NCI-H2196 (cell line): ENCODE measurements at regions not wholly inside any gene's neighbourhood (a gene's known extent, or its start where the extent isn't known, plus 50 kb on each side); places are given as distances from the start of the nearest gene placed in this dataset.
"Not testable (repeated sequence)": the region's sequence is repeated elsewhere in the genome, so short reads cannot be mapped to it uniquely, and the experiment has no call there.

Source experiments
- DNase-seq: peaks from one replicate; lab custom pipeline; 2025; ENCODE audit not compliant: unreplicated experiment; lab: John Stamatoyannopoulos, UW

- no peak for DNase-seq
These were observed 266.6 kb downstream of the MEX3B start for GRCh38 chr15:81779181-81779580.

- no peak for DNase-seq
These were observed 268.3 kb downstream of the MEX3B start for GRCh38 chr15:81777546-81777945.

GRCh38 chr15:81776976-81777375 lies 268.8 kb downstream of the MEX3B start:
- DNase-seq, result no peak

GRCh38 chr15:81775779-81776178 lies 270.0 kb downstream of the MEX3B start:
- not testable (repeated sequence) for DNase-seq

GRCh38 chr15:81774309-81774708 lies 271.5 kb downstream of the MEX3B start:
- no peak for DNase-seq

GRCh38 chr15:81768773-81769172 lies 277.0 kb downstream of the MEX3B start:
- DNase-seq, result no peak

- no peak for DNase-seq
These were observed 278.9 kb downstream of the MEX3B start for GRCh38 chr15:81766829-81767475.

GRCh38 chr15:81765816-81766215 lies 280.0 kb downstream of the MEX3B start:
- DNase-seq, result no peak

- DNase-seq, result no peak
These were observed 282.5 kb downstream of the MEX3B start for GRCh38 chr15:81763304-81763703.

GRCh38 chr15:81760686-81761085 lies 285.1 kb downstream of the MEX3B start:
- no peak for DNase-seq

- no peak for DNase-seq
These were observed 287.0 kb downstream of the MEX3B start for GRCh38 chr15:81758818-81759284.

- DNase-seq, result no peak
These were observed 290.2 kb downstream of the MEX3B start for GRCh38 chr15:81755626-81756025.

- DNase-seq, result no peak
These were observed 291.7 kb downstream of the MEX3B start for GRCh38 chr15:81754078-81754477.

GRCh38 chr15:81752974-81753373 lies 292.8 kb downstream of the MEX3B start:
- no peak for DNase-seq

- peak; percentile 58 for DNase-seq
These were observed 293.3 kb downstream of the MEX3B start for GRCh38 chr15:81752546-81752942.

- DNase-seq, result no peak
These were observed 293.8 kb downstream of the MEX3B start for GRCh38 chr15:81751816-81752545.

GRCh38 chr15:81751256-81751655 lies 294.6 kb downstream of the MEX3B start:
- no peak for DNase-seq

- DNase-seq, result no peak
These were observed 296.0 kb downstream of the MEX3B start for GRCh38 chr15:81749716-81750375.

GRCh38 chr15:81747482-81747881 lies 298.3 kb downstream of the MEX3B start:
- DNase-seq, result no peak

GRCh38 chr15:81747026-81747425 lies 298.8 kb downstream of the MEX3B start:
- DNase-seq, result no peak

GRCh38 chr15:81744364-81744763 lies 301.5 kb downstream of the MEX3B start:
- DNase-seq, result no peak

- DNase-seq, result no peak
These were observed 305.4 kb downstream of the MEX3B start for GRCh38 chr15:81740416-81740815.
